Lower leg skin (tissue), 4 donors: ENCODE measurements at regions not wholly inside any gene's neighbourhood (a gene's known extent, or its start where the extent isn't known, plus 50 kb on each side); places are given as distances from the start of the nearest gene placed in this dataset.

Source experiments
- DNase-seq, 2 donors: peaks; one replicate each; pipeline ENCODE4 v3.0.0-alpha.2; 2019; ENCODE audit warnings: low spot score in 2 of 2
- H3K4me3 ChIP-seq: fragments of 200-600 bp; sonication (generic); 2 replicates; pipeline ENCODE4 v1.5.1; 2017; ENCODE audit warnings: mild to moderate bottlenecking, low read depth; ENCODE audit not compliant: poor library complexity, severe bottlenecking
- CTCF ChIP-seq, 3 donors: fragments of 450-650 bp; IDR thresholded peaks; one replicate each; pipeline ENCODE4 v1.5.1; 2016; ENCODE audit warnings: antibody characterized with exemption in 3 of 3, mild to moderate bottlenecking in 3 of 3, moderate library complexity in 2 of 3
- POLR2A ChIP-seq, 2 donors: fragments of 450-650 bp; IDR thresholded peaks; one replicate each; pipeline ENCODE4 v1.6.1; 2016 to 2017; ENCODE audit warnings: antibody characterized with exemption in 2 of 2, mild to moderate bottlenecking in 1 of 2, moderate library complexity in 1 of 2
- WGBS, 2 donors: methylation state at CpG; one replicate each; pipeline ENCODE4 v1.1.5; 2018; 5-methylcytosine and 5-hydroxymethylcytosine counted together
- intact Hi-C: fragments of 100-400 bp; cut with DNase I; formaldehyde crosslinking; loops from one replicate; pipeline ENCODE4 v1.15.0; 2023; ENCODE audit warnings: low total_unique reads

DNA sequence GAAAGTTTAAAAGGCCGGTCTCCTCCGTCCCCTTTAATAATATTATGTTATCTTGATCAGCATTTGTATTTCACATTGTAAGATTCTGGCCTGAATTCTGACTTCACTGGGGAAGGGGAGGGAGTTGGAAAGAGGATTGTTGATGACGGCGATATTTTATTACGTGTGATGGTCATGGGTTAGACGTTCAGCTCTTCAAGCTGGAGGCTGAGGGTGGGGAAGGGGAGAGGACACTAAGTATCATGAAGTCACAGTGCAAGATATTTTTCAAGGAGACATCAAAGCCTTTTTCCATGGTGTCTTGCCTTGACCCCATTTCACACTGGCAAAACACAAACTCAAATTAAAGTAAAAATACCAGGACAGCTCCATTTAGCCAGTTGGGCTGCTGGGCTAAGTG, 126.7 kb downstream of the WDR11 start:
- intact Hi-C loops = no loop called here
- H3K4me3 ChIP-seq = no peak overlapping the region
- DNase-seq = no peak
- 84 to 89% methylated on average over 6 of the region's 6 CpGs for WGBS, 2 donors
- TF ChIP-seq POLR2A (IDR thresholded peaks at IDR 0.05) (no peak), CTCF (IDR thresholded peaks at IDR 0.05) (no peak)

DNA sequence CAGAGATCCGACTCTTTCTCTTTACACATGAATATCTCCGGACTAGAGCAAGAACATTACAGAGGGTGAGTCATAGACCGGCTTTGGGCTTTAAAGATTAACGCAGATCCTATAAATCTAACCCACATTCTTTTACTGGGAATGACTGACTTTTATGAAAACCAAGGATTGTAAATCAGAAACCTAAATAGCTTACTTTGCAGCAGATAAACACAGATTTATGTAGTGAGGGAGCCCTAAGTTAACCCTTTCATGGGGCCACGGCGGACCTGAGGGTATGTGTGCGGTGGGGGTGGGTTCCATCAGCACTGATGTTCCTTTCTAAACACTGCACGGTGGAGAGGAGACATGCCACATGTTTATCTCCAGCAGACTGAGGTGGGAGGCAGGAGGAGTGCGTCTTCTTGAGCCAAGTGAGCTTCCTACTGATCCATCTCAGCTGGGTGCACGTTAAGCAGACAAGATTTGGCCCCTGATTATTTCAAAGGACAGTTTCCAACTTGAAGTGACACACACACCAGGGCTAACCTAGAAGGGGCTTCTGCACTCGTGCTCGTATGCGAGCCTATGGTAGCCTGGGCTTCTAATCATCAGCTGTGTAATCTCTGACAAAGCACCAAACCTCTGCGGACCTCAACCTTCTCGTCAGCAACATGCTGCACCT, 127.6 kb downstream of the WDR11 start:
- H3K4me3 ChIP-seq = no peak overlapping the region
- no peak for TF ChIP-seq POLR2A (IDR thresholded peaks at IDR 0.05)
- no peak for TF ChIP-seq CTCF (IDR thresholded peaks at IDR 0.05)
- no peak for DNase-seq
- intact Hi-C loops = no loop called here
- WGBS, 2 donors = 17 to 19% methylated on average over 15 of the region's 15 CpGs

- 7 to 9% methylated on average over 46 to 68 of the region's 68 CpGs for WGBS, 2 donors
- intact Hi-C loops = no loop called here
- no peak overlapping the region for H3K4me3 ChIP-seq
- DNase-seq = no peak
- TF ChIP-seq CTCF (IDR thresholded peaks at IDR 0.05) (no peak), POLR2A (IDR thresholded peaks at IDR 0.05) (no peak)
Measured at GRCh38 chr10:120979435-120980278, 128.5 kb downstream of the WDR11 start.

GRCh38 chr10:120980279-120981255, 129.4 kb downstream of the WDR11 start:
- no peak overlapping the region for H3K4me3 ChIP-seq
- TF ChIP-seq POLR2A (IDR thresholded peaks at IDR 0.05) (no peak), CTCF (IDR thresholded peaks at IDR 0.05) (no peak)
- no peak for DNase-seq
- WGBS, 2 donors = 73 to 75% methylated on average over 18 of the region's 18 CpGs
- intact Hi-C loops = no loop called here

GRCh38 chr10:120981601-120982391, 130.6 kb downstream of the WDR11 start:
- intact Hi-C loops = no loop called here
- DNase-seq = peak in 1 of 2 donors; percentile 76
- H3K4me3 ChIP-seq = no peak overlapping the region
- no peak for TF ChIP-seq CTCF (IDR thresholded peaks at IDR 0.05)
- no peak for TF ChIP-seq POLR2A (IDR thresholded peaks at IDR 0.05)
- WGBS, 2 donors = 85 to 86% methylated on average over 8 of the region's 8 CpGs
